ENCODE measurements at regions not wholly inside any gene's neighbourhood (a gene's known extent, or its start where the extent isn't known, plus 50 kb on each side); places are given as distances from the start of the nearest gene placed in this dataset.
"Not testable (repeated sequence)": the region's sequence is repeated elsewhere in the genome, so short reads cannot be mapped to it uniquely, and the experiment has no call there.

GRCh38 chr16:79946252-79946651, 345.7 kb upstream of the MAF start:
- CTCF ChIA-PET = no interaction called here

GRCh38 chr16:79943736-79944135, 343.2 kb upstream of the MAF start:
- peak; percentile 34 for DNase-seq (ENCODE audit: unreplicated experiment)
- Mint-ChIP-seq H3K4me3 (ENCODE audit: unreplicated experiment) (no peak overlapping the region), H3K27me3 (ENCODE audit: insufficient read depth, unreplicated experiment) (no peaks in the 10 kb centered on the region), H3K4me1 (ENCODE audit: insufficient read depth, unreplicated experiment) (peaks cover 10% of the 10 kb centered on the region), H3K36me3 (ENCODE audit: insufficient read depth, unreplicated experiment) (no peaks in the 10 kb centered on the region), H3K9me3 (ENCODE audit: unreplicated experiment) (no peaks in the 10 kb centered on the region), H3K27ac (ENCODE audit: low read depth, unreplicated experiment) (no peak overlapping the region)
- intact Hi-C loops (cut with micrococcal nuclease) = no loop called here
- BruUV-seq (replicated peaks) = no TSS peak
- CTCF ChIA-PET = interaction anchor here (0.6 to 1.1 kb wide), 3 partner anchors 26 to 59 kb away, joined by 3 to 5 read pairs (median 3); no protein-coding TSS in a partner anchor
- POLR2A ChIA-PET = interaction anchor here (0.7 kb wide), 1 partner anchor 1815 kb away, joined by 3 read pairs; no protein-coding TSS in a partner anchor
- TF ChIP-seq CTCF (IDR thresholded peaks at IDR 0.05; ENCODE audit: unreplicated experiment) = no peak

More at GRCh38 chr16:79946252-79946651, 345.7 kb upstream of the MAF start:
- no peak overlapping the region for H3K27ac Mint-ChIP-seq (ENCODE audit: low read depth, unreplicated experiment)
- DNase-seq (ENCODE audit: unreplicated experiment) = no peak
- intact Hi-C loops (cut with micrococcal nuclease) = no loop called here
- no peaks in the 10 kb centered on the region for H3K9me3 Mint-ChIP-seq (ENCODE audit: unreplicated experiment)
- POLR2A ChIA-PET = no interaction called here
- no peak overlapping the region for H3K4me3 Mint-ChIP-seq (ENCODE audit: unreplicated experiment)
- H3K36me3 Mint-ChIP-seq (ENCODE audit: insufficient read depth, unreplicated experiment) = no peaks in the 10 kb centered on the region
- BruUV-seq (replicated peaks) = no TSS peak
- no peak for TF ChIP-seq CTCF (IDR thresholded peaks at IDR 0.05; ENCODE audit: unreplicated experiment)
- no peaks in the 10 kb centered on the region for H3K27me3 Mint-ChIP-seq (ENCODE audit: insufficient read depth, unreplicated experiment)
- H3K4me1 Mint-ChIP-seq (ENCODE audit: insufficient read depth, unreplicated experiment) = peaks cover 15% of the 10 kb centered on the region

DNA sequence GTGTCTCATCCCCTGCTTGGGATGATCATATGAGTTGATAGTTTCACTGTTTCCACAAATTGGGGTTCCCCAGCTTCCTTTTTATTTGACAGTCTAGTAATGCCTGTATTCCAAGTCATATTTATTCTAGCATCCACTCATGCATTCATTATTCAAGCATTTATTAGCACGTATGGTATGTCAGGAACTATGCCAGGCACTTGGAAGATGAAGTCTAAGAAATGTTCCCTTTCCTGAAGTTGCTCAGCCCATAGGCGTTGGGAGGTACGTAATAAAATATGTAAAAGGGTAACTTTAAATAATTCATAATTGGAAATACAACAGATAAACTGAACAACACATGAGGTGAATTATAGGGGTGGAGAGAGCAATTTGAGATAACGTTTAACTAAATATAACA, 338.0 kb upstream of the MAF start:
- no peak for TF ChIP-seq CTCF (IDR thresholded peaks at IDR 0.05; ENCODE audit: unreplicated experiment)
- intact Hi-C loops (cut with micrococcal nuclease) = no loop called here

DNA sequence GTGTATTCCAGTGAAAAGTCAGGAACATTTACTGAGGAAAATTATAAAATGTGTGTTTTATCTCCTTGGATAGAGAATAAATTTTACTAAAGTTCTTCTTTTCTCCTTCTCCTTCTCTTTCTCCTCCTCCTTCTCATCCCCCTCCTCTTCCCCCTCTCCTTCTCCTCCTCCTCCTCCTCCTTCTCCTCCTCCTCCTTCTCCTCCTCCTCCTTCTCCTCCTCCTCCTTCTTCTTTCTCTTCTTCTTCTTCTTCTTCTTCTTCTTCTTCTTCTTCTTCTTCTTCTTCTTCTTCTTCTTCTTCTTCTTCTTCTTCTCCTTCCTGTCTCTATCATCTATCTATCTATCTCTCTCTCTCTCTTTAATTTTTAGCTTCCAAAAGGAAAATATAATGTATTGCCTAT, 337.1 kb upstream of the MAF start:
- intact Hi-C loops (cut with micrococcal nuclease); H3K36me3 Mint-ChIP-seq (ENCODE audit: insufficient read depth, unreplicated experiment); H3K9me3 Mint-ChIP-seq (ENCODE audit: unreplicated experiment); H3K4me3 Mint-ChIP-seq (ENCODE audit: unreplicated experiment); DNase-seq (ENCODE audit: unreplicated experiment); CTCF ChIA-PET; H3K4me1 Mint-ChIP-seq (ENCODE audit: insufficient read depth, unreplicated experiment); BruUV-seq (replicated peaks); H3K27ac Mint-ChIP-seq (ENCODE audit: low read depth, unreplicated experiment): not testable (repeated sequence)
- POLR2A ChIA-PET = interaction anchor here (0.6 to 1.0 kb wide), 2 partner anchors 33 to 257 kb away, joined by 3 to 4 read pairs; no protein-coding TSS in a partner anchor
- H3K27me3 Mint-ChIP-seq (ENCODE audit: insufficient read depth, unreplicated experiment) = peaks cover 14% of the 10 kb centered on the region

More for the DNA sequence above, 338.0 kb upstream of the MAF start:
- H3K27ac Mint-ChIP-seq (ENCODE audit: low read depth, unreplicated experiment) = no peak overlapping the region
- ChIA-PET CTCF (interaction anchor here (0.7 kb wide), 1 partner anchor 25 kb away, joined by 3 read pairs; no protein-coding TSS in a partner anchor), POLR2A (interaction anchor here (1.0 kb wide), 1 partner anchor 32 kb away, joined by 4 read pairs; no protein-coding TSS in a partner anchor)
- H3K27me3 Mint-ChIP-seq (ENCODE audit: insufficient read depth, unreplicated experiment) = peaks cover 14% of the 10 kb centered on the region
- BruUV-seq (replicated peaks) = no TSS peak
- H3K36me3 Mint-ChIP-seq (ENCODE audit: insufficient read depth, unreplicated experiment) = no peaks in the 10 kb centered on the region
- no peaks in the 10 kb centered on the region for H3K9me3 Mint-ChIP-seq (ENCODE audit: unreplicated experiment)
- no peak for DNase-seq (ENCODE audit: unreplicated experiment)
- peaks cover 4% of the 10 kb centered on the region for H3K4me1 Mint-ChIP-seq (ENCODE audit: insufficient read depth, unreplicated experiment)
- H3K4me3 Mint-ChIP-seq (ENCODE audit: unreplicated experiment) = no peak overlapping the region

DNA sequence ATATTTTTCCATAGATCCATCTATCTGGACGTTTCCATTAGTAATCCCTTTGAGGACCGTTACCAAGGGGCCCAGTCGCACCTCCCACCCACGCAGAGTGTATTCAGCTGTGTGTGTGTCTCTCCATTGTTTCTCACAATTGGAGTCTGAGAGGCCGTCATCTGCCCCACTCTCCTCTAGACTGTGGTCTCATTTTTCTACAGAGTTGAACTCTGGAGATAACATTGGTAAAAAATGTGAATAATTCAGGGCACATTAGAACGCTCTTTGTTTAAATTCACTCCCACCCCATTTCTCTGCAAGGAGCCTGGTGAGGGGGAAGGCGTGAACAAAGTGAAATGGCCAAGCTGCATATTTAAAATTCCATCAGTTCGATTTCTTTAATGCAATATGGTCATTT, 333.1 kb upstream of the MAF start:
- POLR2A ChIA-PET = no interaction called here
- Mint-ChIP-seq H3K36me3 (ENCODE audit: insufficient read depth, unreplicated experiment) (no peaks in the 10 kb centered on the region), H3K9me3 (ENCODE audit: unreplicated experiment) (peaks cover 10% of the 10 kb centered on the region), H3K27ac (ENCODE audit: low read depth, unreplicated experiment) (no peak overlapping the region), H3K4me3 (ENCODE audit: unreplicated experiment) (no peak overlapping the region), H3K27me3 (ENCODE audit: insufficient read depth, unreplicated experiment) (peaks cover 14% of the 10 kb centered on the region), H3K4me1 (ENCODE audit: insufficient read depth, unreplicated experiment) (no peaks in the 10 kb centered on the region)
- intact Hi-C loops (cut with micrococcal nuclease) = no loop called here
- DNase-seq (ENCODE audit: unreplicated experiment) = no peak
- no TSS peak for BruUV-seq (replicated peaks)
- TF ChIP-seq CTCF (IDR thresholded peaks at IDR 0.05; ENCODE audit: unreplicated experiment) = no peak
- CTCF ChIA-PET = interaction anchor here (1.9 kb wide), 1 partner anchor 28 kb away, joined by 5 read pairs; no protein-coding TSS in a partner anchor

All from MCF 10A (cell line).